ENCODE measurements at regions not wholly inside any gene's neighbourhood (a gene's known extent, or its start where the extent isn't known, plus 50 kb on each side); places are given as distances from the start of the nearest gene placed in this dataset.

DNA sequence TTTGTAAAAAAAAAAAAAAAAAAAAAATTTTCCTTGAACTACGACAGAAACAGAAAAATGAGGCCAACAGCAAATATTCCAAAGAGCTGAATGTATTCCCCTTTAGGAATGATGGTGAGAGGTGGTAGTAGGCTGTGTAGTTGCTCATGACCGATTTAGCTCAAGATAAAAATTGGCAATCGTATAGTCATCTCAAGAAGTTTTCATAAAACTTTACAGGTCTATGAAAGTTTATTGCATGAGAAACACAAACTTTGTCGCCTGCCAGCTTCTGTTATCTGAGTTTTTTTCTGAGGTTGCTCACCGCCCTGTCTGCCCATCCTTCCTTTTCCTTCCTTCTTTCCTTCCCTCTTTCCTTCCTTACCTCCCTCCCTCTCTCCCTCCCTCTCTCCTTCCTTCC, 605.5 kb downstream of the BCL11B start:
- Histone ChIP-seq H3K36me3 (no peaks in the 10 kb centered on the region), H3K4me1 (no peaks in the 10 kb centered on the region), H3K4me3 (no peak overlapping the region), H3K27me3 (no peaks in the 10 kb centered on the region), H3K9me3 (no peaks in the 10 kb centered on the region), H3K27ac (no peak overlapping the region)
- TF ChIP-seq, protein P1, sequence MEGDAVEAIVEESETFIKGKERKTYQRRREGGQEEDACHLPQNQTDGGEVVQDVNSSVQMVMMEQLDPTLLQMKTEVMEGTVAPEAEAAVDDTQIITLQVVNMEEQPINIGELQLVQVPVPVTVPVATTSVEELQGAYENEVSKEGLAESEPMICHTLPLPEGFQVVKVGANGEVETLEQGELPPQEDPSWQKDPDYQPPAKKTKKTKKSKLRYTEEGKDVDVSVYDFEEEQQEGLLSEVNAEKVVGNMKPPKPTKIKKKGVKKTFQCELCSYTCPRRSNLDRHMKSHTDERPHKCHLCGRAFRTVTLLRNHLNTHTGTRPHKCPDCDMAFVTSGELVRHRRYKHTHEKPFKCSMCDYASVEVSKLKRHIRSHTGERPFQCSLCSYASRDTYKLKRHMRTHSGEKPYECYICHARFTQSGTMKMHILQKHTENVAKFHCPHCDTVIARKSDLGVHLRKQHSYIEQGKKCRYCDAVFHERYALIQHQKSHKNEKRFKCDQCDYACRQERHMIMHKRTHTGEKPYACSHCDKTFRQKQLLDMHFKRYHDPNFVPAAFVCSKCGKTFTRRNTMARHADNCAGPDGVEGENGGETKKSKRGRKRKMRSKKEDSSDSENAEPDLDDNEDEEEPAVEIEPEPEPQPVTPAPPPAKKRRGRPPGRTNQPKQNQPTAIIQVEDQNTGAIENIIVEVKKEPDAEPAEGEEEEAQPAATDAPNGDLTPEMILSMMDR (IDR thresholded peaks at IDR 0.05) = no peak
- no peak for DNase-seq
- intact Hi-C loops (cut with DNase I; ENCODE audit: low total_unique reads) = no loop called here

DNA sequence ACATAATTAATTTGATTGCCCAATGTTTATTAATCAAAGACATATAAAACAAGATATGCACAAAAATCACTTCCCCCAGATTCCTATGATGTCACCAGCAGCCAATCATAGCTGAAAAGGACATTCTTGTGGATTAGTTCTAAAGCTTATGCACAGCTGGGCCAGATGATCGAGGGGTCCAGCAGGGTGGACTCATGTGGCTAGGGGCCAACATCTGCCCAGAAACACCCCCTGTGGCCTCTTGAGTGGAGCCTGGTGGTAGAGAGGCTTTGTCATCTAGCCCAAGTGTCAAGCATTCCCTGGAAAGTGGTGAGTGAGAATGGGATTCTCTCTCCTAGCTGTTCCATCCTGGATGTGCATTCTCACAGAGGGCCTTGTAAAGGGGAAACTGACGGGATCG, 590.0 kb downstream of the BCL11B start:
- Histone ChIP-seq H3K27me3 (no peaks in the 10 kb centered on the region), H3K36me3 (no peaks in the 10 kb centered on the region), H3K9me3 (no peaks in the 10 kb centered on the region), H3K27ac (no peak overlapping the region), H3K4me1 (no peaks in the 10 kb centered on the region), H3K4me3 (no peak overlapping the region)
- TF ChIP-seq, protein P1 (IDR thresholded peaks at IDR 0.05) = no peak
- DNase-seq = no peak
- intact Hi-C loops (cut with DNase I; ENCODE audit: low total_unique reads) = no loop called here

DNA sequence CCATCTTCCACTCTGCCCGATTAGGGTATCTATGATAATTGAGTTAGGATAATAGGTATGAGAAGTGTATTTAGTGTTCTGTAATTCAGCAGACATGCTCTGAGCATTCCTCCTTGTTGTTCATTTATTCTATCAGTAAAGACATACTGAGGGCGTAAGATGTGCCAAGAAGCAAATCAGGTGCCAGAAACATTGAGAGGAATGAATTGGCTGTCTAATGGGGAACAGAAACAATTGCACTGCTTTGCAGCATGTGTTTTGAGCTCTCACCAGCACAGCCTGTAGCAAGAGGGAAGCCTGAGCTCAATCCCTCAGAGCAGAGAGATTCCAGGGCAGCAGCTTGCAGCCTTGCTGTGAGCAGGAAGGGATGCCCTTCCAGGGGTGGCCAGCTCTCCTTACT, 589.3 kb downstream of the BCL11B start:
- Histone ChIP-seq H3K36me3 (no peaks in the 10 kb centered on the region), H3K4me1 (no peaks in the 10 kb centered on the region), H3K27ac (no peak overlapping the region), H3K27me3 (no peaks in the 10 kb centered on the region), H3K4me3 (no peak overlapping the region), H3K9me3 (no peaks in the 10 kb centered on the region)
- intact Hi-C loops (cut with DNase I; ENCODE audit: low total_unique reads) = no loop called here
- no peak for DNase-seq
- TF ChIP-seq, protein P1 (IDR thresholded peaks at IDR 0.05) = no peak

DNA sequence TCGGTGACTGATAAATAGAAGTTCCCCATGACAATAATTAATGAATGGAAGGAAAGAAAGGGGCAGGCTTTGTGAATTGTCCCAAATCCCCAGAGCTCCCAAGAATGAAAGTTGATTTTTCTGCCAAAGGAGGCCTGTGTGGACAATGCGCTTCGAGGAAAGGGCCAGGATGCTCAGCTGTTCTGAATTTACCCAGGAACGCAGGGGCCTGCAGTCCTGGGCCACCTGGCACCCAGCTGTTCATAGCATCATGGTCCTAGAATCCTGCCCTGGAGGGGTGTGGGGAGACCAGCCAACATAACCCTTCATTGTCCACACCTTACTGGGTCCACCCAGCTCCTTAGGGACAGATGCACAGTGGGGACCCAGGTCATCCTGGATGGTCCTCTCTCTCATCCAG, 587.5 kb downstream of the BCL11B start:
- Histone ChIP-seq H3K4me3 (no peak overlapping the region), H3K9me3 (no peaks in the 10 kb centered on the region), H3K36me3 (no peaks in the 10 kb centered on the region), H3K27ac (no peak overlapping the region), H3K4me1 (no peaks in the 10 kb centered on the region), H3K27me3 (no peaks in the 10 kb centered on the region)
- intact Hi-C loops (cut with DNase I; ENCODE audit: low total_unique reads) = no loop called here
- DNase-seq = no peak
- TF ChIP-seq, protein P1 (IDR thresholded peaks at IDR 0.05) = no peak

DNA sequence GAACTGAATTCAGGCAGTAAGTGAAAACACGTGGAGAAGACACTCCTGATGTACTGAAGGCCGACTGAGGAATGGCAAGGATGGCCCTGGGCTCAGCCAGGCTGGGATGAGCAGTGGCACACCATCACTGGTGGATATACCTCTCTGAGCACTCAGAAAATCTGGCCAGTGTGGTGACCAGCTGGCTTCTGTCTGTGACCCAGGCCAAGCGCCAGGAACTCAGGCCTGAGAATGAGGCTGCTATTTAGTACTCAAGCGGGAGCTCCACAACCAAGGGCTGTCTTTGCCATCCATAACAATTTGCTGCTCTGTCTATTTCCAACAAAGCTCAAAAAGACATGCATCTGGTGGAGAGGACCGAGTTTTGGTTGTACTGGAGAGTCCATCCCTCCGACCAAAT, 586.3 kb downstream of the BCL11B start:
- H3K36me3 ChIP-seq = no peaks in the 10 kb centered on the region
- H3K4me3 ChIP-seq = no peak overlapping the region
- intact Hi-C loops (cut with DNase I; ENCODE audit: low total_unique reads) = no loop called here
- TF ChIP-seq, protein P1 (IDR thresholded peaks at IDR 0.05) = no peak
- H3K27ac ChIP-seq = no peak overlapping the region
- H3K9me3 ChIP-seq = no peaks in the 10 kb centered on the region
- H3K4me1 ChIP-seq = no peaks in the 10 kb centered on the region
- H3K27me3 ChIP-seq = no peaks in the 10 kb centered on the region
- DNase-seq = no peak

DNA sequence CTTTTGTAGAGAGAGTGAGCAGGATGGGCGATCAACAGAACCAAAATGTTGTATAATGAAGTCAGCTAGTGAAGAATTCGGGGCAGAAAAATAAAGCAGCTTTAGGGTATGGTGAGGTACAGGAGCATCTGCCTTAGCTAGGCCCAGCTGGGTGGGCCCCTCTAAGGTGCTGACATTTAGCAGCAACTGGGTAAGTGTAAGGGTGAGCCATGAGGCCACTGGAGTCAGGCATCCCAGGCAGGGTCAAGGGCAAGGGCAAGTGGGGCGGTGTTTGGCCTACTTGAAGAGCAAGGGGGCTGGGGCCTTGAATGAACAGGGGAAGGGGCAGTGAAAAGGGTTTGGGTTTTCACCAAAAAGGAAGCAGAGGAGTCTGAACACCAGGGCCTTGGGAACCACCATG, 583.6 kb downstream of the BCL11B start:
- Histone ChIP-seq H3K27me3 (no peaks in the 10 kb centered on the region), H3K4me3 (no peak overlapping the region), H3K36me3 (no peaks in the 10 kb centered on the region), H3K4me1 (no peaks in the 10 kb centered on the region), H3K27ac (no peak overlapping the region), H3K9me3 (no peaks in the 10 kb centered on the region)
- intact Hi-C loops (cut with DNase I; ENCODE audit: low total_unique reads) = no loop called here
- no peak for DNase-seq
- TF ChIP-seq, protein P1 (IDR thresholded peaks at IDR 0.05) = no peak
